Mesendoderm (in vitro differentiated cells): ENCODE measurements at regions not wholly inside any gene's neighbourhood (a gene's known extent, or its start where the extent isn't known, plus 50 kb on each side); places are given as distances from the start of the nearest gene placed in this dataset.

Experiments
- DNase-seq: peaks from one replicate; pipeline ENCODE4 v3.0.0; 2013
- H2AK5ac ChIP-seq: 2 replicates; pipeline ENCODE4 v1.6.1; 2013; ENCODE audit warnings: low read length, inconsistent platforms
- H2BK120ac ChIP-seq: 2 replicates; pipeline ENCODE4 v1.6.1; 2013; ENCODE audit warnings: low read depth, mild to moderate bottlenecking, low read length, moderate library complexity, mixed read lengths
- H2BK15ac ChIP-seq: replicated peaks from 2 replicates; pipeline ENCODE4 v1.6.1; 2013; ENCODE audit warnings: low read depth, mild to moderate bottlenecking, moderate library complexity
- H2BK5ac ChIP-seq: 2 replicates; pipeline ENCODE4 v1.6.1; 2013; ENCODE audit warnings: low read length, inconsistent platforms
- H3K18ac ChIP-seq: 2 replicates; pipeline ENCODE4 v1.6.1; 2013; ENCODE audit warnings: mild to moderate bottlenecking, low read length, mixed read lengths
- H3K23ac ChIP-seq: one replicate; pipeline ENCODE4 v1.6.1; 2013; ENCODE audit warnings: low read length
- H3K27ac ChIP-seq: 2 replicates; pipeline ENCODE4 v1.5.1; 2013; ENCODE audit warnings: low read depth, mild to moderate bottlenecking, inconsistent platforms, low read length, moderate library complexity
- H3K27me3 ChIP-seq: 2 replicates; pipeline ENCODE4 v1.6.1; 2013; ENCODE audit warnings: low read length, control low read depth, mild to moderate bottlenecking, inconsistent platforms; ENCODE audit not compliant: insufficient read depth, poor library complexity
- H3K36me3 ChIP-seq: 2 replicates; pipeline ENCODE4 v1.6.1; 2013; ENCODE audit warnings: low read length, inconsistent platforms; ENCODE audit not compliant: control insufficient read depth, insufficient read depth
- H3K4ac ChIP-seq: one replicate; pipeline ENCODE4 v1.6.1; 2013; ENCODE audit warnings: low read depth, mild to moderate bottlenecking, low read length, moderate library complexity
- H3K4me1 ChIP-seq: 2 replicates; pipeline ENCODE4 v1.6.1; 2013; ENCODE audit warnings: low read depth, low read length, inconsistent platforms; ENCODE audit not compliant: control insufficient read depth
- H3K4me2 ChIP-seq: 2 replicates; pipeline ENCODE4 v1.6.1; 2013; ENCODE audit warnings: low read length
- H3K4me3 ChIP-seq: 2 replicates; pipeline ENCODE4 v1.5.1; 2013; ENCODE audit warnings: mild to moderate bottlenecking, low read length
- H3K56ac ChIP-seq: one replicate; pipeline ENCODE4 v1.6.1; 2013; ENCODE audit warnings: low read length
- H3K79me1 ChIP-seq: 2 replicates; pipeline ENCODE4 v1.6.1; 2013; ENCODE audit warnings: low read length, inconsistent platforms
- H3K79me2 ChIP-seq: 2 replicates; pipeline ENCODE4 v1.6.1; 2013; ENCODE audit warnings: mild to moderate bottlenecking, low read length; ENCODE audit not compliant: control insufficient read depth, insufficient read depth
- H3K9ac ChIP-seq: 2 replicates; pipeline ENCODE4 v1.6.1; 2013; ENCODE audit warnings: low read length, inconsistent platforms
- H4K5ac ChIP-seq: one replicate; pipeline ENCODE4 v1.6.1; 2013; ENCODE audit warnings: low read length
- H4K8ac ChIP-seq: one replicate; pipeline ENCODE4 v1.6.1; 2013; ENCODE audit warnings: low read depth, mild to moderate bottlenecking, control low read depth, low read length, moderate library complexity
- WGBS: extraction: QIAGEN DNeasy Blood & Tissue Kit; methylation state at CpG from one replicate; pipeline ENCODE4 v1.1.7; 2013; ENCODE audit warnings: low lambda C conversion rate, missing lambda C conversion rate; ENCODE audit not compliant: insufficient coverage; ENCODE audit errors: extremely low coverage; 5-methylcytosine and 5-hydroxymethylcytosine counted together

DNA sequence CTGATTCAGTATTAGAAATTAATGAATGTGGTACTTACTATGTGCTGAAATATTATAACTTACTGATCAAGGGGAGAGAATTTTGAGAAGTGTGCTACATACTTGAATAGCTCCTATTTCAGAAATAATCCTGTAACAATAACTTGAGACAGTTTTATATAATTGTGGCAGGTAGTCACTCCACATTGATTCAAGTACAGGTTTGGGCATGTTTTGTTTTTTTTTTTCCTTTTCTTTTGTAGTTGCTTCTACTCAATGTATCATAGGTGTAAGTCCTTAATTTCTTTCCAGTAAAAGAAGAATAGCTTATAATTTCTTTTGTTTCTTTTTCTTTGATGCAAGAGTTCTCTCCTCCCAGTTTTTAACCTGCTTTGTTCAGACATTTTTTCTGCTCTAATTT is 86.1 kb upstream of the ADGRL2 start:
- Histone ChIP-seq H3K79me1 (no peaks in the 10 kb centered on the region), H3K23ac (no peak overlapping the region), H3K9ac (no peak overlapping the region), H3K4me2 (no peak overlapping the region), H3K56ac (no peak overlapping the region), H2BK120ac (no peak overlapping the region), H2BK5ac (no peak overlapping the region), H3K27me3 (peaks cover 1% of the 10 kb centered on the region), H2AK5ac (no peak overlapping the region), H2BK15ac (no peak overlapping the region), H3K27ac (no peak overlapping the region), H3K79me2 (no peaks in the 10 kb centered on the region), H3K36me3 (no peaks in the 10 kb centered on the region), H3K18ac (no peak overlapping the region), H3K4ac (no peak overlapping the region), H4K8ac (no peak overlapping the region), H4K5ac (no peak overlapping the region), H3K4me1 (no peaks in the 10 kb centered on the region), H3K4me3 (no peak overlapping the region)
- DNase-seq, result no peak

DNA sequence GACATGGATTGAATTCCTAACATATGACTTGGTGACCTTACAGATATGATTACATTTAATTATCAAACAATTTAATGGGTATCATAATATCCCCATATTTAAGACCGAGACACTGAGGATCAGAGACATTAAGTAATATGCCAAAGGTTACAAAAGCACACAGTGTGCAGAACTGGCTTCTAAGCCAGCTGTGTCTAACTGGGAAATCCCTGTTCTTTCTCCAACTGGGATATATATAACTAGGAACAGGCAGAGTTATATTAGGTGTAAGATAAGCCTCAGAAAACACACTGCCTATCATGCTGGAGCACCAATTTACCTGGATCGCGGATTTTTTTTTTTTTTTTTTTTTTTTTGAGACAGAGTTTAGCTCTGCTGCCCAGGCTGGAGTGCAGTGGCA is 88.3 kb upstream of the ADGRL2 start:
- no peak overlapping the region for H3K23ac ChIP-seq
- H3K79me1 ChIP-seq, result no peaks in the 10 kb centered on the region
- no peaks in the 10 kb centered on the region for H3K27me3 ChIP-seq
- no peaks in the 10 kb centered on the region for H3K4me1 ChIP-seq
- H2BK5ac ChIP-seq, result no peak overlapping the region
- H2BK120ac ChIP-seq, result no peak overlapping the region
- no peaks in the 10 kb centered on the region for H3K36me3 ChIP-seq
- H4K5ac ChIP-seq, result no peak overlapping the region
- no peak overlapping the region for H2BK15ac ChIP-seq
- no peak overlapping the region for H3K4me3 ChIP-seq
- no peak overlapping the region for H3K4ac ChIP-seq
- H3K56ac ChIP-seq, result no peak overlapping the region
- H3K18ac ChIP-seq, result no peak overlapping the region
- H4K8ac ChIP-seq, result no peak overlapping the region
- no peak overlapping the region for H3K9ac ChIP-seq
- no peaks in the 10 kb centered on the region for H3K79me2 ChIP-seq
- no CpG with 5 or more reads among the region's 3 CpGs for WGBS
- no peak overlapping the region for H2AK5ac ChIP-seq
- no peak overlapping the region for H3K4me2 ChIP-seq
- no peak overlapping the region for H3K27ac ChIP-seq
- no peak for DNase-seq

DNA sequence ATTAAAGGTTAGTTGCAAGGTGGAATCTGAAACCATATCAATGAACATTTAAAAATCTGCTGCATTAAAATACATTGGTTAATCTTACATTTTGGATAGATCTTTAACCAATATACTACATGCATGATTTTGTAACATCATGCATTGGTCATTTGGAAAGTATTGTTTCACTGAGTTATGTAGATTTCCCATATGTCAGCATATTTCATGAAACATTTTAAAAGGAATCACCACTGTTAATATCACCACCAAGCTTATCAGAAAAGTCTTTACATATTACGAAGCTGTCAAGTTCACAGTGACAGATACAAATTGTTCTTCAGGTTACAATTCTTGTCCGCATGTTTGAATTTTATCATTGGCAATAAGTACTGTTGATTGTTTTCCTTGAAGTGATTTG is 89.9 kb upstream of the ADGRL2 start:
- Histone ChIP-seq H3K23ac (no peak overlapping the region), H3K4ac (no peak overlapping the region), H2BK5ac (no peak overlapping the region), H3K27me3 (no peaks in the 10 kb centered on the region), H3K4me3 (no peak overlapping the region), H4K5ac (no peak overlapping the region), H3K36me3 (no peaks in the 10 kb centered on the region), H3K79me2 (no peaks in the 10 kb centered on the region), H2AK5ac (no peak overlapping the region), H3K18ac (no peak overlapping the region), H3K9ac (no peak overlapping the region), H3K56ac (no peak overlapping the region), H3K4me2 (no peak overlapping the region), H3K27ac (no peak overlapping the region), H2BK120ac (no peak overlapping the region), H3K79me1 (no peaks in the 10 kb centered on the region), H4K8ac (no peak overlapping the region), H3K4me1 (no peaks in the 10 kb centered on the region), H2BK15ac (no peak overlapping the region)
- DNase-seq, result no peak
- no CpG with 5 or more reads among the region's 2 CpGs for WGBS

DNA sequence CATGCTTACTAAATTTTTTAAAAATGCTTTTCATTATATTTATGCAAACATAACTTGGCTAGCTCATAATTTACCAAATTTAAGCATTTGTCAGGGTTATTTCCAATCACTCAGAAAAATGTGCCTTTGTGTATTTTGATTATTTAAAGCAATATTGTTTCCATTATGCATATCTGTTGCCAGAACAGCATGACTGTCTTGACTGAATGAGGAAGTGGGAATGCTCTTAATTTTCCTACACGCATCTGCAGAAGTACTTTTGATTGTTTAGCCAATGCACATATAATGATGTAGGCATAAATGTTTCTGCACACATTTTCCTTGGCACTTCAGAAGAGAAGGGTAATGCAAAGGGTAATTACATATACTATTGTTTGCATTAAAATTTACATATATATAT is 92.5 kb upstream of the ADGRL2 start:
- no peak overlapping the region for H3K9ac ChIP-seq
- H3K79me2 ChIP-seq, result no peaks in the 10 kb centered on the region
- H4K8ac ChIP-seq, result no peak overlapping the region
- H3K4me2 ChIP-seq, result no peak overlapping the region
- H2BK15ac ChIP-seq, result no peak overlapping the region
- H3K4me3 ChIP-seq, result no peak overlapping the region
- H3K27me3 ChIP-seq, result no peaks in the 10 kb centered on the region
- DNase-seq, result no peak
- no peak overlapping the region for H3K27ac ChIP-seq
- no peak overlapping the region for H3K4ac ChIP-seq
- H3K56ac ChIP-seq, result no peak overlapping the region
- H2AK5ac ChIP-seq, result no peak overlapping the region
- no peak overlapping the region for H3K18ac ChIP-seq
- WGBS, result no CpG with 5 or more reads among the region's 1 CpG
- H3K4me1 ChIP-seq, result no peaks in the 10 kb centered on the region
- H3K36me3 ChIP-seq, result no peaks in the 10 kb centered on the region
- no peak overlapping the region for H4K5ac ChIP-seq
- H3K79me1 ChIP-seq, result no peaks in the 10 kb centered on the region
- no peak overlapping the region for H2BK5ac ChIP-seq
- no peak overlapping the region for H3K23ac ChIP-seq
- no peak overlapping the region for H2BK120ac ChIP-seq

DNA sequence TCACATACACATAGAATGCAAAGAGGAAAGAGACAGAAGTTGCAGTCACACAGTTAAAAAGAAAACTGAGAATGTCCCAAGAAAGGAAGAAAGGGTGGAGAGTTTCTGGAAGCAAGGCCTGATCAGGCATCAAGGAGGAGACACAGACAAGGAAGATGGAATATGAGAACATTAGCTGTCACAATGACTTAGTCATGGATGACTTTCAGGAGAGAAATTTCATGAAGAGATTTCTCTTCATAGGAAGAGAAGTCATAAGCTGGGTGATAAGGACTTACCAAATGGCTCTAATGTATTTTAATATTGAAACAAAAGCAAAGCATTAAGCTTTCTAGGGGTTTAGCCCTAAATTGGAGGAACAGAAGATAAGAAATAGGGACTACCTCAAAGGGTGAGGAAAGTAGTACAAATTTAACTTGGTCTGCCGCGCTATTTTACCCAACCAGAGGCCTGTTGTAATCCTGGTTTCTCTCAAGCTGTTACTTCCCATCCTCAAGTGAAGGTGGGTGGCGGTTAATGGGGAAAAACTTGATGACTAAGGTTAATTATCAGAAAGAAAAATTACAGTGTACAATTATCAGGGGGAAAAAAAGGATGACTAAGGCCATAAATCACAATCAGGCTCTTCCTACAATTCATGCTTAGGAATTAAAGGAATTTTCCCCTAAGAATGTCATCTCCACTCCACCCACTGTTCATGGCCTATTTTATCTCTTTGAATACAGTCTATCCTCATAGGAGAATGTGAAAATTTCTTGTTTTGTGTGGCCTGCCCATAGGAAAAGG is 93.9 kb upstream of the ADGRL2 start:
- H2BK120ac ChIP-seq, result no peak overlapping the region
- no peak overlapping the region for H2AK5ac ChIP-seq
- H3K27me3 ChIP-seq, result no peaks in the 10 kb centered on the region
- no peak overlapping the region for H3K9ac ChIP-seq
- no peak overlapping the region for H3K4me3 ChIP-seq
- no peak overlapping the region for H4K8ac ChIP-seq
- no peak overlapping the region for H3K27ac ChIP-seq
- H3K23ac ChIP-seq, result no peak overlapping the region
- H3K36me3 ChIP-seq, result no peaks in the 10 kb centered on the region
- no peak for DNase-seq
- H3K4me2 ChIP-seq, result no peak overlapping the region
- no peak overlapping the region for H3K18ac ChIP-seq
- no peak overlapping the region for H2BK5ac ChIP-seq
- H4K5ac ChIP-seq, result no peak overlapping the region
- no peaks in the 10 kb centered on the region for H3K79me1 ChIP-seq
- no CpG with 5 or more reads among the region's 3 CpGs for WGBS
- H3K79me2 ChIP-seq, result no peaks in the 10 kb centered on the region
- H3K4ac ChIP-seq, result no peak overlapping the region
- no peaks in the 10 kb centered on the region for H3K4me1 ChIP-seq
- H2BK15ac ChIP-seq, result no peak overlapping the region
- no peak overlapping the region for H3K56ac ChIP-seq
